CMK (cell line): ENCODE measurements at regions not wholly inside any gene's neighbourhood (a gene's known extent, or its start where the extent isn't known, plus 50 kb on each side); places are given as distances from the start of the nearest gene placed in this dataset.

Source experiments
- DNase-seq: peaks from one replicate; pipeline ENCODE4 v3.0.0-alpha.2; 2010; ENCODE audit warnings: low read depth

DNA sequence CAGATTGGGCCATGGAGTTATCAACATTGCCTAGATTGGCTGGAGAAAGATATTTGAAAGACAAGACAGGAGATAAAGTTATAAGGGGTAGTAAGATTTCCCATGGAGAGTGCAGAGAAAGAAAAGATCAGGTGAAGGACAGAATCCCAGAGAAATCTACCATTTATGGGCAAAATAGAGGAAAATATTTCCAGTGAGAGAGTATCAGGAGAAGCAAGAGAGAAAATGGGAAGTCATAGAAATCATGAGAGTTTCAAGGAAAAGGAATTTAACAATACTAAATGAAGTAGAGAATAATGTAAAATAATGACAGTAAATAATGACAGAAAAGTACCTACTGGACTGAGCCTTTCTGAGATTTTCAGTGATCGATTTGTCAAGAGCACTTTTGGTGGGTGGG, 447.6 kb upstream of the CHST9 start:
- no peak for DNase-seq

DNA sequence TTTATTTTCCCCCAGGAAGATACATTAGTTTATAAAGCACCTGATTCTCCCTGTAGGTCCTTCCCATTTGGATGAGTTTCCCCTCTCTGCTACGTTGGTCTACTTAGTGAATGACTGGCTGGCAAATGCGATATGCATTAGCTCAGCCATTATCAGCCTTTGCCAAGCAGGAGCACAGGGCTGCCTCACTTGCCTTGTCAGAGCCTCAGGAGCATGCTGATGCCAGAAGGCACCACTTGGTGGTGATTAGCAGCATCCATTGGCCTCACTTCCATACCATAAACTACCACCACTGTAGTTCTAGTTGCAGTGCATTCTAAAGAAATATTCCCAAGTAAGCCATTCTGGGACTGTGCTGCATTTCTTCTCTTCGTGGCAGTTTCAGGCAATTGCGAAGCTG, 442.8 kb upstream of the CHST9 start:
- DNase-seq, result no peak

DNA sequence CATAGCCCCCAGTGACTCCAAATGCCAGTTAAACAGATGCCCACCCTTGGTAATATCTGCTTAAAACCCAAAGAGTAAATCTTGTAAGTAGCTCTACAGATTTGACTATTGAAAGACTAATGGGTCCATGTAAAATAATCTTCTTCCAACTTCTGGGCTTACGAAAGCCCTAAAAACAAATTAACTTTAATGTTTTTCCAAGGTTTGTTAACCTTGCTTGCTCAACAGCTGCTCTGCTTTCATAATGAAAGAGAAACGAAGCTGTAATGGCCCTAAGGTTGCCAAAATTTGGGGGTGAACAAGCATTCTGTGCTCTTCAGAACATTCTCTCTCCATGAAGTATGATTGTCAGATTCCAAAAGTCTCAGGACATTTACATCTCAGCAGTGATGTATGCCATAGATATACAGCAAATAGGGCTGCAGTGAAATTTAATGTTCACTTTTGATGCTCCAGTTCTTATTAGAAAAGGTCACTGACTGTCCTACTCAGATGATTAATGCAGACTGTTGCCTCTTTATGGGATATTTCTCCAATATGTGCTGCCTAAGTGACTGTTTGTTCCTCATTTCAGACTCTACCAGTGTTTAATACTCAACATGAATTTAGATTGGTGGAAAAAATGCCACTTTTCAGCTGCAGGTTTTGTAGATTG, 436.3 kb upstream of the CHST9 start:
- DNase-seq, result no peak

DNA sequence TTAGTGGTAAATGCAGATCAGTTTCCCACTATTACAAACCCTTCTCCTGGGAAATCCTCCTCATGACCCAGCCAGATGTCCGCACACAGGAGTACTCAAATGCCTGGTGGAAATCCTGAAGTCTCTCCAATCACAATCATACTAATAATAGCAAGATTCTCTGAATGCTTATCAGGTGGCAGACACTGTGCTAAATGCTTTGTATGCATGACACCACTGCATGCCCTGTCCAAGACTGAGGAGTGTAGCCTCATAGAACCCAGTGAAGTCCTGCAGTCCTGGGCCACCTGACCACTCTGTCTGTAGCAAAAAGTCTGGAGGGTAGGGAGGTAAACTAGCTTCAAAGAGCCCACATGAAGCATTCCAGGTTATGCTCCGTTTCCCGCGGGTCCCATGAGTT, 434.8 kb upstream of the CHST9 start:
- DNase-seq, result no peak

DNA sequence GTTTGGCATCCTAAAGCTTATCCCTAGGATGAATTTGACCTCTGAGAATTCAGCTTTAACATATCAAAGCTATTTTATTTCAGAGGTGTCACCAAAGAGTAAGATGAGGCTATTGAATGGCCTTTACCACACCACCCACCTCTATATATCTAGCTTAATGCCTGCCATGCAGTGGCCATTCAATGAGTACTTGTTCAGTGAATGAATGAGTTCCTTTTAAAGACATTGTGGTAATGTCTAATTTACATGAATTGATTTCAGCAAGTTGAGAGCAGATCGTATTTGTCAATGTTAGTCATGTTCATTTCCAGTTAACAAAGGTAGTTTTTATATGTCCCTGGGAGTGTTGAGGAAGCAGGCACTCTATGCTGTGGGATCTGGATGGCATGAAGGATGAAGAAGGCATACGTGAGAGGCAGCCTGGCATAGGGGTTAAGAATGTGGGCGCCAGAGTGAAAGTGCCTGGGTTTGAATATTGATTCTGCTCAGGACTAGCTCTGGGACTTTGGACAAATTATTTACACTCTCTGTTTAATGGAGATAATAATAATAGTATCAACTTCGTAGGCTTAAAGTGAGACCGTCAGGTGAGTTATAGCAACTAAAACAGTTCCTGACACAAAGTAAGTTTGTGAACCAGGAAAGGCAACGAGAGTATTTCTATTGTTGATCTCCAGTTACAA, 434.1 kb upstream of the CHST9 start:
- DNase-seq, result no peak

DNA sequence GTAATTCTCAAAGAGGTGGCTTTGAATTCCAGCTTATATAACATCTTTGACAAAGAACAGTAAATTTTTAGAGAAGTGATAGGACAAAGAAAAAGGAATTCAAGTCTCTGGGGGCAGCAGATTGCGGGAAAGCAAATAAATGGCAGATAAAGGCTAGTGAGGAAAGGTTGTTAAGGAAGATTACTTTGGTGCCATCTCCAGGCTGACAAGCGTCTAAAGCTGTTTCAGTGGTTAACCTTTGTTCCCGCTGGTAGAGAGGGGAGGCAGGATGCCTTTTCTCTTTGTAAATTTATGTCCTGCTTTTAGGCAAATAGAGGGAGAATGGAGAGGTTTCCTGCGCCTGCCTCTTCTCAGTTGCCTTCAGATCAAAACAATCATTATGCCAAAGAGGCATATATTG, 431.2 kb upstream of the CHST9 start:
- DNase-seq, result no peak

DNA sequence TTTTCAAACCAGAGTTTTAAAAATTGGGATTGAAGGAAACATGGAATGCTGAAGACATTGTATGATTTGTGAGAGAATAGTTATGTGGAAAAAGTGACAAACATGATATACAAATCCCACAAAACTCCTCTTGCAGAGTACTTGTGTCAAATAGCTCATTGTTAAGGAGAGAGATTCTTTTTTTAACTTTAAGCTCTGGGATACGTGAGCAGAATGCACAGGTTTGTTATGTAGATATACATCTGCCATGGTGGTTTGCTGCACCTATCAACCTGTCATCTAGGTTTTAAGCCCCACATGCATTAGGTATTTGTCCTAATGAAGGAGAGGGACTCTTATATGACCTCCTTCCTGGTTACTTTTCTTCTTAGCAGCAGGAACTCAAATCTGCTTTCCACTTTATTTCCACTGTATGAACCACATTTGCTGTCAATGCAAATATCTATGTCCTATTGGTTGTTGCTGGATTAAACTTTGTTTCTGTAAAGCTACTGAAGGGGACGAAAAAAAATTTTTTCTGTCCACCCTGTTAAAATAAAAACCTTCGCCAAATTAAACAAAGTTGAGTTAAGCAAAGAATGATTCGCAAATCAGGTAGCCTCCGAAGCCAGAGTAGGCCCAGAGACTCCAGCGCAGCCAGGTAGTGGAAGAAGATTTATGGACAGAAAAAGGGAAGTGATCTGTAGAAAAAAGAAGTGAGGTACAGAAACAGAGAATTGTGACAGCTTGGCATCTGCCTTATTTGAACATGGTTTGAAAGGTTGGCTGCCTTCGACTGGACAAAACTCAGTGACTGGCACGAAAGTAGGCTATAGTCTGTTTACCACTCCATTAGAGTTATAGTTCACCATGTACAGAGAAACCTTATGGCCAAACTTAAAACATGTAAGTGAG, 430.1 kb upstream of the CHST9 start:
- no peak for DNase-seq

DNA sequence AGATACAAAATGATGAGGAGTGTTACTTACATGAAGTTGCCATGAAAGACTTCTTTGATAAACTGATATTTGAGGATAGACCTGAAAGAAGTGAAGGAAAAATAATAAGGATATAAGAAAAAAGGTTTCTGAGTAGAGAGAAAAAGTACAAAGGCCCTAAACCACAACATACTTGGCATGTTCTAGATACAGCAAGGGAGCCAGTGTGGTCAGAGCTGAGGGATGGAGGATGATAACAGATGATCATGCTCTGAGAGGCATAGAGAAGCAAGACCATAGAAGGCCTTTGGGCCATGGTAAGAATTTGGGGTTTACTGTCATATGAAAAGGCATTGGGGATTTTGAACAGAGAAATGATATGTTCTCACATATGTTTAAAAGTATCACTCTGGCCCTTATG, 424.1 kb upstream of the CHST9 start:
- DNase-seq, result no peak

DNA sequence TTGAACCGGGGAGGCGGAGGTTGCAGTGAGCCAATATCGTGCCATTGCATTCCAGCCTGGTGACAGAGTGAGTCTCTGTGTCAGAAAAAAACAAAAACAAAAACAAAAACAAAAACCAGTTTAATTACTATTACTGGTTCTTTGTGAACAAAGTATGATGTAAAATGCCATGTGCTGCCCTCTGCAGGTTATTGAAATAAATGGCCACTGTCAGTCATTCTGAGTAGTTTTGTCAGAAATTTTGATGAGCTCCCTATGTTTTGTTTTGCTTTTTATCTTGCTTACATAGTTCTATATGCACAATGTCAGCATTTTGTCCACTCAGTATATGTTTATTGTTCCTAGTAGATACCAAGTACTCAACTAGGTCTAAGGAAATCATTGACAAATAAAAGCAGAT, 423.6 kb upstream of the CHST9 start:
- DNase-seq, result no peak

DNA sequence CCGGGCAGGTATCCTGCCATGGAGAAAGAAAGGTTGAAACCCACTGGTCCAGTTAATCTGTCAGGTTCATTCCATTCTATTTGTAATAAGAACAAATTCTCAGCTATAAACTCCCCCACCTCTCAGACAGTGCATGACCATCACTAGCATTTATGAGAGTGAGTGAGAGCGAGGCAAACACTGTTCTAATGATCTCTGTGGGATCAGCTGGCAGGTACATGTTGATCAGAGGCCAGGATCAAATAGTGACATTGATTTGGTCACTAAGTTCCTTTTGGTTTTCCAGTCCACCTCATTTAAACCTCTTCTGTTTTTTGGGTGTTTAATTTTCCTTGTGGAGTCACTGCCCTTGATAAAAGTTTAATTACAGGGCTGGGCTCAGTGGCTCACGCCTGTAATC, 423.1 kb upstream of the CHST9 start:
- DNase-seq, result no peak

DNA sequence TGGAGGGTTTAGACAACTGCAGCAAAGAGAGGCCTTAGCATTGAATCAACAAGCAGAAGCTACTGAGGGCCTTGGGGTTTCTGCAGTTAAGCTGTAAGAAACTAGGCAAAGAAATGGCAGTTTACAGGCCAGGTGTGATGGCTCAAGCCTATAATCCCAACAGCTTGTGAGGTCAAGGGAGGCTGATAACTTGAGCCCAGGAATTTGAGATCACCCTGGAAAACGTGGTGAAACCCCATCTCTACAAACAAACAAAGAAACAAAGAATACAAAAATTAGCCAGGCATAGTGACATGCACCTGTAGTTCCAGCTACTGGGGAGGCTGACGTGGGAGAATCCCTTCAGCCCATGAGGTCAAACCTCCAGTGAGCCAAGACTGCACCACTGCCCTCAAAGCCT, 421.6 kb upstream of the CHST9 start:
- DNase-seq, result no peak

DNA sequence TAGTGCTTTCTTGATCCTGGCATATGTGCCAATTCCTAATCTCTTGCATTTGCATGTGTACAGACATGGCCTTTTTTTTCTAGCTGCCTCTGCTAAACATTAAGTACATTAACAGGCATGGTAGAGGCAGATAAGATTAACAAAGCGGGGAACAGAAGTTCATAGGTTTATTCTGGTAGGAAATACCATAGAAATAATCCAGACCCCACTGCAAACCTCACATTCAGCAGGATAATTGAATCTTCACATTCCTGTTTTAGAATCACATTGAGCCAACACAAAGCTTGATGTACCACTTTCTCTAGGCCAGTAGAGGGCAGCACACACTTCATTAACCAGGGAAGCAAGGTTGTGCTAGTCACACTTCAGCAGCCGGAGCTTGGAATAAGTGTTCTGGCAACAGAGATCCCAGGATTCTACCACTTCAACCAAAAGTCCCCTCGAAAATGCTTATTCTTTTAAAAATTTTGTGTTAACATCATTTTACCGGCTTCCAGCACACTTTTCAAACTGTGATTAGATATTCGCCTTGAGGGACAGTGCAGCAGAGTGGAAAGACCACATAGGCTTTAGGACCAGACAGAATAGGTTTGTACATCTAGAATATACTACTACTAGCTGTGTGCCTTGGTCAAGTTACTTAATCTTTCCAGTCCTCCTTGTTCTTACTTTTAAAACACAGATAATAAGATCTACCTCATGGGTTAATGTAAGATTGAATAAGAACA, 420.2 kb upstream of the CHST9 start:
- peak; percentile 14 for DNase-seq

DNA sequence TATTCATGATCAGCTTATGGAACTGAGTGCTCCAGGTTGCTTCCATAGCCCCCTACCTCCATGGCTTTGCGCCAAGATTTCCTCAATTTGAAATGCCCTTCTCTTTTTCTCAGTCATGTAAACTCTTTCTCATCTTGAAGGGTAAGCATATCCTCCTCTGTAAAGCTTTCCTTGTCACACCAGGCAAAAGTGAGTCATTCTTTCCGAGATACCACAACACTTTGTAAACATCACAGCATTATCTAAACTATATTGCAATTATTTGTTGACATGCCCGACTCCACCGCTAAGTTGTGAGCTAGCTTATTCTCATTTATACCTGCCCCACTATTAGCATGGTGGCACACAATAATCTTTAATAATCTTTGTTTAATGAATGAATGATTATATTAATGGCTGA, 419.5 kb upstream of the CHST9 start:
- no peak for DNase-seq

DNA sequence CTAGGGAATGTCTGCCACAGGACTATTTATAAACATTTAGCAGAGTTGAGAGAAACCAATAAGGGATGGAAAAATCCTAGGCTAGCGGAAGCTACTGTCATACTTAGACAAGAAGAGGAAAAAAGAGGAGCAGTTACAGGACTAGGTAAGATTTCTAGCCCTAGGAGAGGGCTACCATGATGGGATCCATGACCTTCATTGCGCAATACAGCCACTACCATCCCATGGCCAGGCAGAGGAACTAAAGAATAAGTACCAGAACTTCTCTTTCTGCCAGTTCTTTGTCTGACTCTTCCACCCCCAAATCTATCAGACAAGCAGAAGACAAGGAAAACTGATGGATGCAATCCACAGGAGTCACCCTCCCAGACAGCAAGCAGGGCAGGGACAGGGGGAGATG, 417.0 kb upstream of the CHST9 start:
- no peak for DNase-seq

DNA sequence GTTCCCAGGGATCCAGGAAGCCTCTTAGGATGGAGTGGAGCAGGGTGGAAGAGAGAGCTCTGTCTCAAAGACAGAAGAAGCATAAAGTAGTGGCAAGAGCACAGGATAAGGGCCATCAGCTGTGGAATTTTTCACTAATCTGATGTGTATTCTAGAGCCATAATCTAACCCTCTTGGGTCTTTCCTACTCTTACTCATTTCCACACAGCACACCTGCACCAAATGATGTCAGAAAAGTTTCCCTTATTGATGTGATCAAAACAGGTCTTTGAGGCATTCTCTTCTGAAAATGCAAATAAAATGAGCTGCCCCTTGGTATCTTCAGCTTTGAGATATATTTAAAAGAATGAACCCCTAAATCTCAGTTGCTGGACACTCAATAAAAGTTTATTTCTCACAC, 415.1 kb upstream of the CHST9 start:
- no peak for DNase-seq

DNA sequence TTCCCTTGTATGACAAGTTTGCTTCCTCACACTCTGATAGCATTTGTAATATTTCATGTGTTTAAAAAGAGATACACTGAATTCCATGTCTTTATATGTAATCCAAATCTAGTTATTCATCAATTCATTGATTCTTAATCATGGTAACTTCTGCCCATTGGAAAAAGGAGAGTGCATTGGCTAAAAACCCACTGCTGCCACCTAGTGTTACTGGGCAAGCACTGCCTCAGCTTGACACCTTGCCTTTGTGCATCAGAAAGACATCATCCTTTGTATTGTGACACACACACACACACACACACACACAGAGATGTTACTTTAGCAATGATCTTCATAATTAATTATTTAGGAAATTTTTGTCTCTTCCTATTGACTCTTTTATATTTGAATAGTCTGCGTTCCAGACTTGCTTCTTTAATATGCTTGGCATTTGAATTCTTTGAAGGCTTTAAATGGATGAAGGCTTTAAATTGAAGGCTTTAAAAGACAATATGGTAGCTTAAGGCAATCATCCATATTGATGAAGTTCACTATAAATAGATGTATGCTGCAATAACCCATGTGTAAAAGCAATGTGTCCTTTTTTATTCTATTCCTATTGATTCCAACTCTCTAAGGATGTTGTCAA, 414.2 kb upstream of the CHST9 start:
- peak; percentile 20 for DNase-seq

DNA sequence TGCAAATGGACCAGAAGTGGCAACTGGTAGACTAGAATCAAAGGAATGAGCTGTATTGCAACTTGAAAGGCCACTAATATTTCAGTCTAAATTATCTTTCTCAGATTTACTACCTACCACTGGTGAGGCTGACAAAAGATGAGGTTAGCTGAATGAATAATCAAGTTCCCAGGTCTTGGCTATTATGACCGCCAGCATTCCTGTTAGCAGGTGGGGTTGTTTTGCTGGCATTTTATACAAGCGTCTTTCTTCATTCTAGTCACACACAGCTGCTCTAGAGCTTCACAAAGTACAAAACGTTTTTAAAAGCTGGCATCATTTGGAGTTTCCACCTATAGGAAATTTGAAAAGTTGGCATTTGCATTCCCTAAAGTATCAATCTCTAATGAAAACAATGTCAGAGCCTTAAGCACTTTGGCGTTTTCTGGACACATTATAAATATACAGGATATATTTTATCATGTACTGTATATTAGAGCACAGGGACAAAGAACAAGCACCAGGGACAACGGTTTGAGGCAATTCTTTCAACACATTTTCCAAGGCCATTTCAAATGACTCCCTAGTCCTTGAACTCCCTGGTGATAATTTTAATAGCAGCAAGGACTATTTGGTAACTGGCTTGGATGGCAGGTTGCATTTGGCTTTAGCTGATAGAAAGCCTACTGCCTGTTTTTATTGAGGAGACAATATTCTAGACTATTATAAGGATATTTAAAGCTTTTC, 410.2 kb upstream of the CHST9 start:
- DNase-seq, result no peak

DNA sequence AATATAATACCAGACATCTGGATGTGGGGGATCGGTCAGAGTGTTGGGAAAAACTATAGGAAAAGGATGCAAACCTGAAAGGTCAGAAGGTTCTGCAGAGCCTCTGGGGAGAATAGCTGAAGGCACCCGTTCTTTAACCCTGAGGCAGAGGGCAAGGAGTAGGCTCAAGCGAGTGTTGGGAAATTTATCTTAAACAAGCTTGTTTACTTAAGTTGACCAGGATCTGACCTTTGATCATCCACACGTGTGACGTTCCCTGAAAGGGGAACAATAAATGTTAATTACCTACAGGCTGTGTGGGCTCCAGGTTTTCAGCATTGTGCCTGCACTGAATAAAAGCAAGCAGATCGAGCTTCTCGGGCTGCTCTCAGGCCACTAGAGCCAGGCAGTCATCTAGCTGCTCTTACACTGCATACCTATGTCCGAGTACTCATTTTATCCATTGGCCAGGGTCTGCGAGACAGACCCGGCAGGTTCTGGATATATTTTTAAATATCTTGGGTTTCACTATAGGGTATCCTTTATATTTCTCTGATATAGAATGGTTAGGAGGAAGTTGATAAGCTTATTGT, 400.6 kb upstream of the CHST9 start:
- DNase-seq, result no peak

DNA sequence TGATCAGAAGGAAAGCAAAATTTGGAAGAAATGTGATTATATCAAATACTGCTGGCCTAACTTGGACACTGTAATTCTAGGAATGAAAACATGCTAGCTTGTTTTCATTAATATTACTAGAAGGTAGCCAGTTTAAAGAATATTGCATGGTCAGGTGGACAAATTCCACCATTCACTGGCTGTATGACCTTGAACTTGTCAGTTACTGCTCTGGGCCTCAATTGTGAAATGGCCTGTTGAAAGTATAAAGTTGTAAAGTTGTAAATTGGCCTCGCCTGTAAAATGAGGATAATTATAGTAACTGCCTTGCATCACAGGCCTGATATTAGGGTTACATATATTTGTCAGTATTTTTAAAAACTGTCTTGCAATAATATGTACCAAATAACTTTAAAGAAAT, 398.4 kb upstream of the CHST9 start:
- DNase-seq, result no peak

DNA sequence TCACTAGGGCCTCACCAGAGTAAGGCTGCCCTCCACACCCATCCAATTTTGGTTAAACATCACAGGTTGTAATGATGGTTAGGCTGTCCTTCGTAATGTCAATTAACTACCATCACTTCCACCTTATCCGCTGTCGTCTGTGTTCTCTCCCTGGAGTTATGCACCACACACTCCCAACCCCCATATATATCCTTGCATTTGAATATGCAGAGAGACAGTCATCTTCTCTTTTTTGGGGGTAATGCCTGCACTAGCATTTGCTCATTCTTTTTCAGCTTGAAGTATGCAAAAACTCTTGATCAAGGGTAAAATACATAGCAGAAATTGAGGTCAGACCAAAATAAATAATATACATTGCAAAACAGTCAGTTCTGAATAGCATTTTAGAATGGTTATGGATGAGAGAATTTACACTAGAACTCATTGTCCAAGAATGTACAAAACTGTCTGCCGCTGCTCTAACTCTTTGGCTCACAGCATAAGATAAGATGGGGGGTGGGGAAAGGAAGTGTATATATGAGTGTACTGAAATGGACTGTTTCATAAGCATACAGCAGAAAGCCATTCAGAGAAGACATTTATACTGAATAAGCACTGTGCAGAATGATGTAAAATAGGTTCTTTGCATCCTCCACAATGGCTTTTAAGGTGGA, 397.8 kb upstream of the CHST9 start:
- no peak for DNase-seq
